ENCODE measurements at regions not wholly inside any gene's neighbourhood (a gene's known extent, or its start where the extent isn't known, plus 50 kb on each side); places are given as distances from the start of the nearest gene placed in this dataset.

GRCh38 chr7:93758631-93759030 lies 131.9 kb downstream of the TFPI2 start:
- no peaks in the 10 kb centered on the region for H3K36me3 Mint-ChIP-seq
- no peak for ATAC-seq
- H3K27ac Mint-ChIP-seq = no peak overlapping the region
- H3K9me3 Mint-ChIP-seq = no peaks in the 10 kb centered on the region
- DNase-seq (ENCODE audit: low spot score in 2 of 2) = no peak

- DNase-seq (ENCODE audit: low spot score in 2 of 2) = no peak
- H3K36me3 Mint-ChIP-seq = no peaks in the 10 kb centered on the region
- no peaks in the 10 kb centered on the region for H3K9me3 Mint-ChIP-seq
- H3K27ac Mint-ChIP-seq = no peak overlapping the region
- ATAC-seq = no peak
Measured at GRCh38 chr7:93757426-93757825, 133.1 kb downstream of the TFPI2 start.

- no peak for DNase-seq (ENCODE audit: low spot score in 2 of 2)
- Mint-ChIP-seq H3K27ac (no peak overlapping the region), H3K9me3 (no peaks in the 10 kb centered on the region), H3K36me3 (no peaks in the 10 kb centered on the region)
- ATAC-seq = no peak
Measured at GRCh38 chr7:93756890-93757289, 133.7 kb downstream of the TFPI2 start.

- no peak for ATAC-seq
- peaks cover 4 to 8% of the 10 kb centered on the region in 2 donors for H3K9me3 Mint-ChIP-seq
- no peaks in the 10 kb centered on the region for H3K36me3 Mint-ChIP-seq
- no peak overlapping the region for H3K27ac Mint-ChIP-seq
- DNase-seq (ENCODE audit: low spot score in 2 of 2) = no peak
Measured at GRCh38 chr7:93751421-93751820, 139.1 kb downstream of the TFPI2 start.

GRCh38 chr7:93750986-93751385 lies 139.6 kb downstream of the TFPI2 start:
- ATAC-seq = no peak

GRCh38 chr7:93747019-93747418 lies 143.5 kb downstream of the TFPI2 start:
- Mint-ChIP-seq H3K9me3 (peaks cover 4 to 8% of the 10 kb centered on the region in 2 donors), H3K36me3 (no peaks in the 10 kb centered on the region), H3K27ac (no peak overlapping the region)
- no peak for DNase-seq (ENCODE audit: low spot score in 2 of 2)
- no peak for ATAC-seq

More at GRCh38 chr7:93750986-93751385, 139.6 kb downstream of the TFPI2 start:
- Mint-ChIP-seq H3K27ac (no peak overlapping the region), H3K36me3 (no peaks in the 10 kb centered on the region), H3K9me3 (peaks cover 4 to 8% of the 10 kb centered on the region in 2 donors)
- DNase-seq (ENCODE audit: low spot score in 2 of 2) = no peak

- Mint-ChIP-seq H3K27ac (no peak overlapping the region), H3K9me3 (no peaks in the 10 kb centered on the region), H3K36me3 (no peaks in the 10 kb centered on the region)
- ATAC-seq (no peak), DNase-seq (ENCODE audit: low spot score in 2 of 2) (no peak)
Measured at GRCh38 chr7:93739424-93739823, 151.1 kb downstream of the TFPI2 start.

- no peak for ATAC-seq
- Mint-ChIP-seq H3K36me3 (no peaks in the 10 kb centered on the region), H3K9me3 (no peaks in the 10 kb centered on the region), H3K27ac (no peak overlapping the region)
- no peak for DNase-seq (ENCODE audit: low spot score in 2 of 2)
Measured at GRCh38 chr7:93737953-93738352, 152.6 kb downstream of the TFPI2 start.

- Mint-ChIP-seq H3K36me3 (no peaks in the 10 kb centered on the region), H3K27ac (no peak overlapping the region), H3K9me3 (no peaks in the 10 kb centered on the region)
- ATAC-seq = no peak
- no peak for DNase-seq (ENCODE audit: low spot score in 2 of 2)
Measured at GRCh38 chr7:93736668-93737369, 153.7 kb downstream of the TFPI2 start.

- no peak for ATAC-seq
- no peak for DNase-seq (ENCODE audit: low spot score in 2 of 2)
- Mint-ChIP-seq H3K36me3 (no peaks in the 10 kb centered on the region), H3K9me3 (peaks cover 5 to 7% of the 10 kb centered on the region in 2 donors), H3K27ac (no peak overlapping the region)
Measured at GRCh38 chr7:93728292-93728691, 153.8 kb upstream of the CALCR start.

- ATAC-seq = no peak
- Mint-ChIP-seq H3K27ac (no peak overlapping the region), H3K36me3 (no peaks in the 10 kb centered on the region), H3K9me3 (peaks cover 5 to 7% of the 10 kb centered on the region in 2 donors)
- DNase-seq (ENCODE audit: low spot score in 2 of 2) = no peak
Measured at GRCh38 chr7:93725954-93726353, 151.4 kb upstream of the CALCR start.

- DNase-seq (ENCODE audit: low spot score in 2 of 2) = no peak
Measured at GRCh38 chr7:93723424-93724124, 149.1 kb upstream of the CALCR start.

GRCh38 chr7:93720106-93720505 lies 145.6 kb upstream of the CALCR start:
- no peaks in the 10 kb centered on the region for H3K36me3 Mint-ChIP-seq
- no peak for ATAC-seq
- peaks cover 0 to 3% of the 10 kb centered on the region in 2 donors for H3K9me3 Mint-ChIP-seq
- no peak for DNase-seq (ENCODE audit: low spot score in 2 of 2)
- H3K27ac Mint-ChIP-seq = no peak overlapping the region

More at GRCh38 chr7:93723424-93724124, 149.1 kb upstream of the CALCR start:
- peaks cover 5 to 7% of the 10 kb centered on the region in 2 donors for H3K9me3 Mint-ChIP-seq
- H3K36me3 Mint-ChIP-seq = no peaks in the 10 kb centered on the region
- H3K27ac Mint-ChIP-seq = peak overlapping the region in 1 of 2 donors; percentile 62
- ATAC-seq = no peak

- ATAC-seq (no peak), DNase-seq (ENCODE audit: low spot score in 2 of 2) (no peak)
- H3K27ac Mint-ChIP-seq = no peak overlapping the region
- no peaks in the 10 kb centered on the region for H3K36me3 Mint-ChIP-seq
- peaks cover 0 to 3% of the 10 kb centered on the region in 2 donors for H3K9me3 Mint-ChIP-seq
Measured at GRCh38 chr7:93719546-93719945, 145.0 kb upstream of the CALCR start.

- no peak for DNase-seq (ENCODE audit: low spot score in 2 of 2)
- ATAC-seq = peak in 1 of 2 donors; percentile 41
- no peaks in the 10 kb centered on the region for H3K36me3 Mint-ChIP-seq
- no peaks in the 10 kb centered on the region for H3K9me3 Mint-ChIP-seq
- H3K27ac Mint-ChIP-seq = no peak overlapping the region
Measured at GRCh38 chr7:93717217-93717900, 142.8 kb upstream of the CALCR start.

- H3K9me3 Mint-ChIP-seq = no peaks in the 10 kb centered on the region
- H3K36me3 Mint-ChIP-seq = no peaks in the 10 kb centered on the region
- peak in 1 of 2 donors; percentile 5 for DNase-seq (ENCODE audit: low spot score in 2 of 2)
- no peak for ATAC-seq
- H3K27ac Mint-ChIP-seq = no peak overlapping the region
Measured at GRCh38 chr7:93715234-93715633, 140.7 kb upstream of the CALCR start.

GRCh38 chr7:93711926-93712325 lies 137.4 kb upstream of the CALCR start:
- no peak for ATAC-seq
- Mint-ChIP-seq H3K27ac (no peak overlapping the region), H3K36me3 (no peaks in the 10 kb centered on the region), H3K9me3 (peaks cover 3 to 7% of the 10 kb centered on the region in 2 donors)
- DNase-seq (ENCODE audit: low spot score in 2 of 2) = no peak
